MM.1S (cell line): ENCODE measurements at regions not wholly inside any gene's neighbourhood (a gene's known extent, or its start where the extent isn't known, plus 50 kb on each side); places are given as distances from the start of the nearest gene placed in this dataset.

Source experiments
- EZH2 ChIP-seq: fragments of 300-600 bp; sonication (generic); optimal IDR thresholded peaks from 2 replicates; pipeline ENCODE3; 2017; ENCODE audit warnings: low read depth, mild to moderate bottlenecking, antibody characterized with exemption, low read length, mixed read lengths
- TF ChIP-seq, protein P1 (sequence below): fragments of 300-600 bp; sonication (generic); IDR thresholded peaks from 2 replicates; pipeline ENCODE4 v1.5.1; 2016; ENCODE audit warnings: antibody characterized with exemption, low read length, mixed read lengths

DNA sequence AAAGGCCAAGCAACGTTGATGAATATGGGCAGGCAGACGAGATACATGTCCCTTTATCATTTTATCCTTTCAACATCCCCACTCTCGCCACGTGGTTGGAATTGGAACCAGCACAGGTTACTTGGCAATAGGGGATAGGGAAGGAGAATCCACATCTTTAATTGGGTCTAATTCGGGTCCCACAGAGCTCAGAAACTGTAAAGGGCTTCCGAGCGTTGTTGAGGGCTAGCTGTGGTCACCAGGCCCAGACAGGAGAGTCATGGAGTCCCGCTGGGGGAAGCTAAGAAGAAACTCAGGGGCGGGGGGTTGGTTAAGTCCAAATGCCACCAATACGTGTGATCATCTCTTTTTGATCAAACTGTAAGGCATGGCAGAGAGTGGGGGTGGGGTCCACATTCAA, 271.3 kb upstream of the ZFHX3 start:
- TF ChIP-seq, protein P1, sequence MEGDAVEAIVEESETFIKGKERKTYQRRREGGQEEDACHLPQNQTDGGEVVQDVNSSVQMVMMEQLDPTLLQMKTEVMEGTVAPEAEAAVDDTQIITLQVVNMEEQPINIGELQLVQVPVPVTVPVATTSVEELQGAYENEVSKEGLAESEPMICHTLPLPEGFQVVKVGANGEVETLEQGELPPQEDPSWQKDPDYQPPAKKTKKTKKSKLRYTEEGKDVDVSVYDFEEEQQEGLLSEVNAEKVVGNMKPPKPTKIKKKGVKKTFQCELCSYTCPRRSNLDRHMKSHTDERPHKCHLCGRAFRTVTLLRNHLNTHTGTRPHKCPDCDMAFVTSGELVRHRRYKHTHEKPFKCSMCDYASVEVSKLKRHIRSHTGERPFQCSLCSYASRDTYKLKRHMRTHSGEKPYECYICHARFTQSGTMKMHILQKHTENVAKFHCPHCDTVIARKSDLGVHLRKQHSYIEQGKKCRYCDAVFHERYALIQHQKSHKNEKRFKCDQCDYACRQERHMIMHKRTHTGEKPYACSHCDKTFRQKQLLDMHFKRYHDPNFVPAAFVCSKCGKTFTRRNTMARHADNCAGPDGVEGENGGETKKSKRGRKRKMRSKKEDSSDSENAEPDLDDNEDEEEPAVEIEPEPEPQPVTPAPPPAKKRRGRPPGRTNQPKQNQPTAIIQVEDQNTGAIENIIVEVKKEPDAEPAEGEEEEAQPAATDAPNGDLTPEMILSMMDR, result no peak
- TF ChIP-seq EZH2, result no peak
